KMS-11 (cell line): ENCODE measurements at regions not wholly inside any gene's neighbourhood (a gene's known extent, or its start where the extent isn't known, plus 50 kb on each side); places are given as distances from the start of the nearest gene placed in this dataset.

Source experiments
- H2AFZ ChIP-seq: fragments of 200-600 bp; sonication (generic); 2 replicates; pipeline ENCODE4 v1.6.1; 2016; ENCODE audit warnings: antibody characterized with exemption, mixed run types, low read depth
- H3K27ac ChIP-seq: fragments of 200-600 bp; sonication (generic); 2 replicates; pipeline ENCODE4 v1.6.1; 2016; ENCODE audit warnings: mild to moderate bottlenecking, mixed run types
- H3K27me3 ChIP-seq: fragments of 200-600 bp; sonication (generic); 2 replicates; pipeline ENCODE4 v1.6.1; 2017; ENCODE audit warnings: mild to moderate bottlenecking, low read depth, mixed run types, moderate library complexity; ENCODE audit not compliant: insufficient read depth
- H3K36me3 ChIP-seq: fragments of 200-600 bp; sonication (generic); 2 replicates; pipeline ENCODE4 v1.6.1; 2017; ENCODE audit warnings: mild to moderate bottlenecking, mixed run types; ENCODE audit not compliant: insufficient read depth
- H3K4me1 ChIP-seq: fragments of 200-600 bp; sonication (generic); 2 replicates; pipeline ENCODE4 v1.6.1; 2016; ENCODE audit warnings: mild to moderate bottlenecking, low read depth, mixed run types; ENCODE audit not compliant: poor library complexity, severe bottlenecking
- H3K4me2 ChIP-seq: fragments of 200-600 bp; sonication (generic); 2 replicates; pipeline ENCODE4 v1.7.0; 2016; ENCODE audit warnings: mild to moderate bottlenecking, mixed run types
- H3K4me3 ChIP-seq: fragments of 200-600 bp; sonication (generic); IDR thresholded peaks from 2 replicates; pipeline ENCODE4 v1.6.1; 2017; ENCODE audit warnings: low read depth, low read length, mixed read lengths; ENCODE audit not compliant: insufficient read depth
- H3K79me2 ChIP-seq: fragments of 200-600 bp; sonication (generic); 2 replicates; pipeline ENCODE4 v1.6.1; 2016; ENCODE audit warnings: low read depth, mixed run types; ENCODE audit not compliant: insufficient read depth
- H3K9ac ChIP-seq: fragments of 200-600 bp; sonication (generic); 2 replicates; pipeline ENCODE4 v1.6.1; 2016; ENCODE audit warnings: mild to moderate bottlenecking, mixed run types
- H4K20me1 ChIP-seq: fragments of 200-600 bp; sonication (generic); 2 replicates; pipeline ENCODE4 v1.6.1; 2016; ENCODE audit warnings: mild to moderate bottlenecking, mixed run types; ENCODE audit not compliant: insufficient read depth
- TF ChIP-seq, protein P1 (sequence below): fragments of 200-600 bp; sonication (generic); conservative IDR thresholded peaks from 2 replicates; pipeline ENCODE4 v1.6.1; 2017; ENCODE audit warnings: low read depth, mild to moderate bottlenecking, antibody characterized with exemption, low read length, moderate library complexity, mixed read lengths

DNA sequence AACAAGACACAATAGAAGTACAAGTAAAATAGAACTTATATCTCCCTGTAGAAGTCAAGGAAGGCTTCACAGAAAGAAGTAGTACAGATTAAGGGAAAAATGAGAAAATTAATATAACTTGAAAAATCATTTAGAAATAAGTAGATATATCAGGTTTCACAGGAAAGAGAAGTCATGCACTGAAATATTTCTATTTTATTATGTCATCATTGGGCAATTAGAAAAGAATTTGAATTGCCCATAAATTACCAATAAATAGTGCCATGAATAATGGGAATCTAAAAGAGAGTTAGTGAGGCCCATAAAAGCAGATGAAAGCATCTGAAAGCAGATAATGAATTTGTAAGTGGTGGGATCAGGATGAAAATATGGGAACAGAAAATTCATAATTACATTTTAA, 1597.8 kb downstream of the PLA2G4A start:
- Histone ChIP-seq H3K4me3 (no peak overlapping the region), H3K36me3 (no peaks in the 10 kb centered on the region), H4K20me1 (no peaks in the 10 kb centered on the region), H3K27ac (no peak overlapping the region), H3K27me3 (no peaks in the 10 kb centered on the region), H2AFZ (no peak overlapping the region), H3K79me2 (no peaks in the 10 kb centered on the region), H3K4me2 (no peak overlapping the region), H3K4me1 (peaks cover 7% of the 10 kb centered on the region), H3K9ac (no peak overlapping the region)
- TF ChIP-seq, protein P1, sequence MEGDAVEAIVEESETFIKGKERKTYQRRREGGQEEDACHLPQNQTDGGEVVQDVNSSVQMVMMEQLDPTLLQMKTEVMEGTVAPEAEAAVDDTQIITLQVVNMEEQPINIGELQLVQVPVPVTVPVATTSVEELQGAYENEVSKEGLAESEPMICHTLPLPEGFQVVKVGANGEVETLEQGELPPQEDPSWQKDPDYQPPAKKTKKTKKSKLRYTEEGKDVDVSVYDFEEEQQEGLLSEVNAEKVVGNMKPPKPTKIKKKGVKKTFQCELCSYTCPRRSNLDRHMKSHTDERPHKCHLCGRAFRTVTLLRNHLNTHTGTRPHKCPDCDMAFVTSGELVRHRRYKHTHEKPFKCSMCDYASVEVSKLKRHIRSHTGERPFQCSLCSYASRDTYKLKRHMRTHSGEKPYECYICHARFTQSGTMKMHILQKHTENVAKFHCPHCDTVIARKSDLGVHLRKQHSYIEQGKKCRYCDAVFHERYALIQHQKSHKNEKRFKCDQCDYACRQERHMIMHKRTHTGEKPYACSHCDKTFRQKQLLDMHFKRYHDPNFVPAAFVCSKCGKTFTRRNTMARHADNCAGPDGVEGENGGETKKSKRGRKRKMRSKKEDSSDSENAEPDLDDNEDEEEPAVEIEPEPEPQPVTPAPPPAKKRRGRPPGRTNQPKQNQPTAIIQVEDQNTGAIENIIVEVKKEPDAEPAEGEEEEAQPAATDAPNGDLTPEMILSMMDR, result no peak

DNA sequence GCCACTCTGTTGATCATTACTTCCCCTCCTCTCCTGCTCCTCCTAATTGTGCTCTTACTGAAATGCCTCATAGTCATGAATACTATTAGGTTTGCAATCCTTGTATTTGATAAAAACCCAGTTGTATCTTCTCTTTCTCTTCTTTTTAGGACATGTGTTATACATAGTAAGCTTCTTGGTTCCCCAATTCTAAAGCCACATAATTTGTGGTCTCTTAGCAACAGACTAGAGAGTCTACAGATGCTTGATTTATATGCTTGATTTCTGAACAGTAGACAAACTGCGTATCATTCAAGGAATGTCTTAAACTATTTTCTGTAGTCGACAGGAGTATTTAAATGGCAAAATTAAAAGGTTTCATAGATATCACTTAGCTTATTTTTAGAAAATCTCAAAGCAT, 1598.9 kb downstream of the PLA2G4A start:
- H3K4me2 ChIP-seq, result no peak overlapping the region
- no peak overlapping the region for H3K9ac ChIP-seq
- H4K20me1 ChIP-seq, result no peaks in the 10 kb centered on the region
- H3K27me3 ChIP-seq, result no peaks in the 10 kb centered on the region
- H3K79me2 ChIP-seq, result no peaks in the 10 kb centered on the region
- no peaks in the 10 kb centered on the region for H3K36me3 ChIP-seq
- H3K4me1 ChIP-seq, result peaks cover 7% of the 10 kb centered on the region
- no peak overlapping the region for H3K27ac ChIP-seq
- H3K4me3 ChIP-seq, result no peak overlapping the region
- TF ChIP-seq, protein P1, result no peak
- no peak overlapping the region for H2AFZ ChIP-seq

DNA sequence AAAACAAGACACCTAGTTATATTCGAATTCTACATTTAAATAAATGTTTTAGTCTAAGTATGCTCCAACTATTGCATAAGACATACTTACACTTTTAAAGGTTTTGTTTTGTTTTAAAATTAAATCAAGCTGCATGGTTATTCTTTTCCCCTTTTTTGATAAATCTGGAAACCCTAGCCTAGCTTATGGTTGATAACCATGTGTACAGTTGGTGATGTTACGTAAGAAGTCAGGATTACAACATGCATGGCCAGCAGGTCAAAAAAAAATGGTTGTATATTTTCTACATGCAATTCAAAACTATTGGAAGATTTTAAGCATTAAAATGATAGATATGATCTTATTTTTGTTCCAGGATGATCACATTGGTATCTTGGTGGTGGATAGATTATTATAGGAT, 1600.6 kb downstream of the PLA2G4A start:
- no peak overlapping the region for H2AFZ ChIP-seq

DNA sequence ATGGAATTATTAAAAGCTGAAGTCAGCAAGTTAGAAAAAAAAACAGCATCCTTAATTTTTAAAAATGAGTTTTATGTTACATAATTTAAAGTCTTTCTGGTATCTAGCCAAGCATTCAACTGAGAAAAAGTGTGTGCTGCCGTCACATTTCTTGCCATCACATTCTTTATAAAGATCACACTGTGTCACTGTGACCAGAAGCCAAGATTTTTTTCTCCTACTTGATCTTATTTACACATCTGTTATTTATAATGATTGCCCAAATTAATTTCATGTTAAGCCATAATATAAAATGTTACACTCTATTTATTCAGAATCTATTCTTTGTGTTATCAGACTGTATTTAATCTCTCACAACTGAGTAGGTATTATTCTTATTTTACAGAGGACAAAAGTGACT, 1603.7 kb downstream of the PLA2G4A start:
- no peaks in the 10 kb centered on the region for H4K20me1 ChIP-seq
- H2AFZ ChIP-seq, result no peak overlapping the region
- TF ChIP-seq, protein P1, result no peak
- H3K27me3 ChIP-seq, result no peaks in the 10 kb centered on the region
- no peak overlapping the region for H3K9ac ChIP-seq
- no peak overlapping the region for H3K4me3 ChIP-seq
- H3K4me2 ChIP-seq, result no peak overlapping the region
- H3K79me2 ChIP-seq, result no peaks in the 10 kb centered on the region
- H3K36me3 ChIP-seq, result no peaks in the 10 kb centered on the region
- H3K27ac ChIP-seq, result no peak overlapping the region
- H3K4me1 ChIP-seq, result no peaks in the 10 kb centered on the region

More for the DNA sequence above, 1600.6 kb downstream of the PLA2G4A start:
- no peak overlapping the region for H3K4me2 ChIP-seq
- no peaks in the 10 kb centered on the region for H3K36me3 ChIP-seq
- H3K27me3 ChIP-seq, result no peaks in the 10 kb centered on the region
- H3K4me3 ChIP-seq, result no peak overlapping the region
- no peak overlapping the region for H3K27ac ChIP-seq
- no peaks in the 10 kb centered on the region for H4K20me1 ChIP-seq
- no peak overlapping the region for H3K9ac ChIP-seq
- TF ChIP-seq, protein P1, result no peak
- no peaks in the 10 kb centered on the region for H3K4me1 ChIP-seq
- no peaks in the 10 kb centered on the region for H3K79me2 ChIP-seq

DNA sequence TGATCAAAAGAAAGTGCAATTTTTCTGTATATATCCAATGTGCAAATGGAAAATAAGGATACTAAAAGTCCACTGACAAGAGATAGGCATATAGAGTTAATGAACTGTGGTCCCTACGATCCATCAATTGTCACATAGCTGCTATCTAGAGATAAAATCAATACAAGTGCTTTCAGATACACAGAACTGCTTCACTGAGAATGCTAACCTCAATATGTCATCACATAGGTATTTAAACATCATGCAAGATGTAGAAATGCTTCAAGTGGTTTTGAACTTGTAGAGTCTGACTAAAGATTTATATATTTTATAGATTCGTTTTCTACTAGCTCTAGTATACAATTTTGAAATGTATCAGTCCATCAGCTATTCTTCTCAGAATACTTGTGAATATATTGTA, 1604.7 kb downstream of the PLA2G4A start:
- no peaks in the 10 kb centered on the region for H3K27me3 ChIP-seq
- no peak overlapping the region for H2AFZ ChIP-seq
- no peaks in the 10 kb centered on the region for H3K4me1 ChIP-seq
- no peaks in the 10 kb centered on the region for H3K36me3 ChIP-seq
- H4K20me1 ChIP-seq, result no peaks in the 10 kb centered on the region
- H3K79me2 ChIP-seq, result no peaks in the 10 kb centered on the region
- no peak overlapping the region for H3K4me2 ChIP-seq
- no peak overlapping the region for H3K9ac ChIP-seq
- H3K4me3 ChIP-seq, result no peak overlapping the region
- H3K27ac ChIP-seq, result no peak overlapping the region
- TF ChIP-seq, protein P1, result no peak
